GM10266 (cell line): ENCODE measurements at regions not wholly inside any gene's neighbourhood (a gene's known extent, or its start where the extent isn't known, plus 50 kb on each side); places are given as distances from the start of the nearest gene placed in this dataset.
"Not testable (repeated sequence)": the region's sequence is repeated elsewhere in the genome, so short reads cannot be mapped to it uniquely, and the experiment has no call there.

Source experiments
- DNase-seq: peaks from one replicate; pipeline ENCODE4 v3.0.0; 2012; ENCODE audit errors: extremely low spot score
- TF ChIP-seq, protein P1 (sequence below): IDR thresholded peaks from 2 replicates; pipeline ENCODE4 v1.5.1; 2012; ENCODE audit warnings: mild to moderate bottlenecking, low read depth; ENCODE audit not compliant: control insufficient read depth, insufficient read depth; ENCODE audit errors: missing control alignments

GRCh38 chr3:36065321-36065720 lies 315.0 kb upstream of the STAC start:
- no peak for DNase-seq
- TF ChIP-seq, protein P1, sequence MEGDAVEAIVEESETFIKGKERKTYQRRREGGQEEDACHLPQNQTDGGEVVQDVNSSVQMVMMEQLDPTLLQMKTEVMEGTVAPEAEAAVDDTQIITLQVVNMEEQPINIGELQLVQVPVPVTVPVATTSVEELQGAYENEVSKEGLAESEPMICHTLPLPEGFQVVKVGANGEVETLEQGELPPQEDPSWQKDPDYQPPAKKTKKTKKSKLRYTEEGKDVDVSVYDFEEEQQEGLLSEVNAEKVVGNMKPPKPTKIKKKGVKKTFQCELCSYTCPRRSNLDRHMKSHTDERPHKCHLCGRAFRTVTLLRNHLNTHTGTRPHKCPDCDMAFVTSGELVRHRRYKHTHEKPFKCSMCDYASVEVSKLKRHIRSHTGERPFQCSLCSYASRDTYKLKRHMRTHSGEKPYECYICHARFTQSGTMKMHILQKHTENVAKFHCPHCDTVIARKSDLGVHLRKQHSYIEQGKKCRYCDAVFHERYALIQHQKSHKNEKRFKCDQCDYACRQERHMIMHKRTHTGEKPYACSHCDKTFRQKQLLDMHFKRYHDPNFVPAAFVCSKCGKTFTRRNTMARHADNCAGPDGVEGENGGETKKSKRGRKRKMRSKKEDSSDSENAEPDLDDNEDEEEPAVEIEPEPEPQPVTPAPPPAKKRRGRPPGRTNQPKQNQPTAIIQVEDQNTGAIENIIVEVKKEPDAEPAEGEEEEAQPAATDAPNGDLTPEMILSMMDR: no peak

- no peak for DNase-seq
- TF ChIP-seq, protein P1: no peak
Observed at GRCh38 chr3:36075491-36075890, 304.8 kb upstream of the STAC start.

DNA sequence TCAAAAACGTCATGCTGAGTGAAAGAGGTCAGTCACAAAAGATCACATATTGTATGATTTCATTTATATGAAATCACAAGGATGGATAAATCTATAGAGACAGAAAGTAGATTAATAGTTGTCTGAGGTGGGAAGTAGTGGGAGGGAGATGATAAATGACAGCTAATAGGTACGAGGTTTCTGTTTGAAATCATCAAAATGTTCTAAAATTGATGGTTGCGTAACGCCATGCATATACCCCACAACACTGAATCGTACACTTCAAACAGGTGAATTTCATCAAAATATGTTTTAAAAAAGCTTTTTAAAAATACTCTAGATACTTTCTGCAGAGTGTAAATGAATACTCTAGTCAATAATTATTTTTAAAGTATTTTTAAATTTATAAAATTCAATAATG lies 303.0 kb upstream of the STAC start:
- no peak for DNase-seq
- TF ChIP-seq, protein P1: no peak

GRCh38 chr3:36082958-36083357 lies 297.3 kb upstream of the STAC start:
- not testable (repeated sequence) for DNase-seq

DNA sequence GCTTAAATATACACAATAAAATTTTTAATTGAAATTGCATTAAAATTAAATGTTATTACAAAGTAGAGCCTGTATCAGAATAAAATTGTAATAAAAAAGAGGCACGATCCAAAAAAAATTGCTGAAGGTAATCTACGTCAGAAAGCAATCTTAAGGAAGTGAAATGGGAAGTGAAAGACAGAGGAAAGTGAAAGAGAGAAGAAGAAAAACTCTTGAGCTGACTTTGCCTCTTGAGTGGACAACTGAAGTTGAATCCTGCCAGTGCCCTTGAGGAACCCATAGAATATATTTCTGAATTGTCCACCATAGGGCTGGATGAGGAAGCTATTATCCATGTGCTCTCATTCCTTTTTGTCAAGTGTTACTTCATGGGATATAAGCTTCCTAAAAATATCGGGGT lies 285.1 kb upstream of the STAC start:
- DNase-seq: no peak
- TF ChIP-seq, protein P1: no peak

GRCh38 chr3:36097209-36097608 lies 283.1 kb upstream of the STAC start:
- TF ChIP-seq, protein P1: no peak

DNA sequence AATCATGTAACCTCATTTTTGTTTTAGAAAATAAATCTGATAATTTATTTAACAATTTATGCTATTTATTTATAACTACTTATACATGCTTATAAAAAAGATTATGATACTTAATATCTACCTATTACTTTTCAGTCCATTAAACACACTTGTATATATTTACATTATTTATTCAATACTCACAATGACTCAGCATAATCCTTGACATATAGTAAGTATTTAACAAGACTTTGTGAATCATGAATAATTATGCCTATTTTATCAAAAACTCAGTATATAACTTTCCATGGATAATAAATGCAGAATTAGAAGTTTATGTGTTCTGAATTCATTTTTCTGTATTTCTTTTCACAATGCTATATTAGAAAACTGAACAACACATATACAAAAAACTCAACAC lies 266.0 kb upstream of the STAC start:
- DNase-seq: no peak
- TF ChIP-seq, protein P1: no peak

More at GRCh38 chr3:36097209-36097608, 283.1 kb upstream of the STAC start:
- no peak for DNase-seq

GRCh38 chr3:36124118-36124796 lies 256.0 kb upstream of the STAC start:
- DNase-seq: no peak
- TF ChIP-seq, protein P1: no peak
